Heart right ventricle (tissue), 16 donors: ENCODE measurements at regions not wholly inside any gene's neighbourhood (a gene's known extent, or its start where the extent isn't known, plus 50 kb on each side); places are given as distances from the start of the nearest gene placed in this dataset.

Experiments used
- ATAC-seq, 8 donors: fragments of 200-7000 bp; cut with Tn5 transposase; one replicate each; pipeline ENCODE4 v1.9.1; 2020; ENCODE audit warnings: mild to moderate bottlenecking in 8 of 8, moderate library complexity in 8 of 8, moderate number of reproducible peaks in 1 of 8
- DNase-seq, 2 donors: peaks; one replicate each; pipeline ENCODE4 v3.0.0-alpha.2; 2020
- H3K27ac ChIP-seq, 10 donors: fragments of 200-600 bp; sonication (generic) in 2 of 10; one replicate each; pipeline versions ENCODE4 v1.5.0 to v1.8.0; 2020 to 2022; ENCODE audit warnings: mild to moderate bottlenecking in 3 of 10
- H3K27me3 ChIP-seq, 7 donors: fragments of 200-600 bp; one replicate each; pipeline ENCODE4 v1.8.0; 2021 to 2022; ENCODE audit warnings: mild to moderate bottlenecking in 2 of 7
- H3K36me3 ChIP-seq, 9 donors: fragments of 200-600 bp; sonication (generic) in 1 of 9; one replicate each; pipeline versions ENCODE4 v1.5.0 to v1.8.0; 2020 to 2022; ENCODE audit warnings: mild to moderate bottlenecking in 2 of 9
- H3K4me1 ChIP-seq, 9 donors: fragments of 200-600 bp; sonication (generic) in 1 of 9; one replicate each; pipeline versions ENCODE4 v1.5.0 to v1.8.0; 2020 to 2022; ENCODE audit warnings: mild to moderate bottlenecking in 4 of 9
- H3K4me3 ChIP-seq, 10 donors: fragments of 200-600 bp; sonication (generic) in 2 of 10; one replicate each; pipeline versions ENCODE4 v1.5.0 to v1.8.0; 2020 to 2022; ENCODE audit warnings: mild to moderate bottlenecking in 7 of 10, moderate library complexity in 2 of 10
- H3K9me3 ChIP-seq, 11 donors: fragments of 200-600 bp in 10 of 11; sonication (generic) in 2 of 11; one replicate each; pipeline versions ENCODE4 v1.5.0 to v1.8.0; 2013 to 2022; ENCODE audit warnings: mild to moderate bottlenecking in 2 of 11, control low read depth in 1 of 11, moderate library complexity in 1 of 11
- whole genome bisulfite sequencing, 2 donors: extraction: QIAGEN DNeasy Blood & Tissue Kit; methylation state at CpG; one replicate each; pipeline ENCODE4 v1.1.7; 2013; ENCODE audit warnings: inconsistent platforms in 1 of 2; 5-methylcytosine and 5-hydroxymethylcytosine counted together
- intact Hi-C, 10 donors: fragments of 100-400 bp; cut with DNase I; formaldehyde crosslinking; loops; one replicate each; pipeline versions ENCODE4 v1.11.1 to v1.14.2; 2022
- TF ChIP-seq, protein P1 (sequence below), 9 donors: fragments of 200-600 bp; sonication (generic) in 2 of 9; IDR thresholded peaks; one replicate each; pipeline versions ENCODE4 v1.5.0 to v1.8.0; 2021 to 2022; ENCODE audit warnings: antibody characterized with exemption in 9 of 9, mild to moderate bottlenecking in 5 of 9, moderate library complexity in 1 of 9
- donor health status: Arrhythmogenic right ventricular cardiomyopathy.
- donor health status: ischemic (EF 13 %, LVEDD 7.1; RV severe dilation, severe dysfunction).
- donor health status: healthy with polysubstance abuse.
- donor health status: DM: no; HTN: yes; CAD: no.
- donor health status: DM: no; HTN: no; CAD: no.
- donor health status: ischemic (EF 25% LVEDD 6.9; RV normal size, moderate dysfunction).
- donor health status: ischemic (EF 25% LVEDD 5.7; RV mildly dilated, moderate dysfunction).
- donor health status: healthy.
- donor health status: DM: yes; HTN: yes; CAD: no.
- donor health status: Ischemic cardiomyopathy.
- donor health status: ischemic (EF 35%, LVEDD 5.7; RV mildly dilated, moderate dysfunction).
- donor health status: nonischemic (EF 11% LVEDD 7.7; RV severe dilation, severe dysfunction).
- donor health status: DM: yes; HTN: yes; CAD: no.
- donor health status: PGD.
- donor health status: ischemic (EF 29% LVEDD 5.4; RV normal size, mild dysfunction).
- donor health status: nonischemic (EF 23%, LVEDD 6.1; RV moderate dilation, normal function).

DNA sequence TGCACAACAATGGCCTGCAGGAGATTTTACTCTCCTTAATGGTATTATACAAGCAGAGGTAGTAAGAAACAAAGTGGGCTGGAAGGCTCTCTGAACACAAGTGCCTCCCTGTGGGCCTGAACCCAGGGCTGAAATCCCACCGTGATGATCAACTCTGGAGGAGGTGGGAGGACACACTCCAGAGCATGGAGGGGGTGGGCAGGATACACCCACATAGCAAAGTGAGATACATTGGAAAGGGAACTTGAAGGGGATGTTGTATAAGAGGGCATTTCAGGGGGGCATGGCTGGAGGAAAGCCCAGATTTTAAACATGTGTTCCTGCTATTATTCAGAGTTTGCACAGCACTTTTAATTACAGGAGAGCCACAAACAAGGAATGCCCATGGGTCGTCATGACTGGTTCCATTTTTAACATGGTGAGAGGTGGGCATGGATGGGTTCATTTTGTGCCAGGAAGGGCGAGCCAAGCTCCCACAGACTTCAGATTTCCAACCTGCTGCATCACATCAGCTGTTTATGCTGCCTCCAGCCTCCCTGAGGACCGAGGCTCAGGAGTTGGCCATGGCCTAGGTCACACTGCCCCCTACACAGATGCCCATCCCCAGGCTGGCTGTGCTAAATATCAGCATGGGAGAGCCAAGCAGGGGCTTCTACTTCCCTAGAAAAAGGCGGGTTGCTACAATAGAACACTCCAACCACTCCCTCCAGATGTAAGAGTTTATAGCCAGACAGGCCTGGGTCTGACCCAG is 416.2 kb upstream of the ID2 start:
- intact Hi-C loops: no loop called here
- H3K27me3 ChIP-seq: no peaks in the 10 kb centered on the region
- WGBS, 2 donors: 81 to 86% methylated on average over 5 of the region's 5 CpGs
- H3K36me3 ChIP-seq: no peaks in the 10 kb centered on the region
- DNase-seq: no peak
- H3K4me3 ChIP-seq: no peak overlapping the region
- peak in 1 of 8 donors; percentile 33 for ATAC-seq
- H3K27ac ChIP-seq: no peak overlapping the region
- no peaks in the 10 kb centered on the region for H3K9me3 ChIP-seq
- H3K4me1 ChIP-seq: peaks cover 0 to 25% (median 2%) of the 10 kb centered on the region in 9 donors
- TF ChIP-seq, protein P1, sequence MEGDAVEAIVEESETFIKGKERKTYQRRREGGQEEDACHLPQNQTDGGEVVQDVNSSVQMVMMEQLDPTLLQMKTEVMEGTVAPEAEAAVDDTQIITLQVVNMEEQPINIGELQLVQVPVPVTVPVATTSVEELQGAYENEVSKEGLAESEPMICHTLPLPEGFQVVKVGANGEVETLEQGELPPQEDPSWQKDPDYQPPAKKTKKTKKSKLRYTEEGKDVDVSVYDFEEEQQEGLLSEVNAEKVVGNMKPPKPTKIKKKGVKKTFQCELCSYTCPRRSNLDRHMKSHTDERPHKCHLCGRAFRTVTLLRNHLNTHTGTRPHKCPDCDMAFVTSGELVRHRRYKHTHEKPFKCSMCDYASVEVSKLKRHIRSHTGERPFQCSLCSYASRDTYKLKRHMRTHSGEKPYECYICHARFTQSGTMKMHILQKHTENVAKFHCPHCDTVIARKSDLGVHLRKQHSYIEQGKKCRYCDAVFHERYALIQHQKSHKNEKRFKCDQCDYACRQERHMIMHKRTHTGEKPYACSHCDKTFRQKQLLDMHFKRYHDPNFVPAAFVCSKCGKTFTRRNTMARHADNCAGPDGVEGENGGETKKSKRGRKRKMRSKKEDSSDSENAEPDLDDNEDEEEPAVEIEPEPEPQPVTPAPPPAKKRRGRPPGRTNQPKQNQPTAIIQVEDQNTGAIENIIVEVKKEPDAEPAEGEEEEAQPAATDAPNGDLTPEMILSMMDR (IDR thresholded peaks at IDR 0.05): no peak

DNA sequence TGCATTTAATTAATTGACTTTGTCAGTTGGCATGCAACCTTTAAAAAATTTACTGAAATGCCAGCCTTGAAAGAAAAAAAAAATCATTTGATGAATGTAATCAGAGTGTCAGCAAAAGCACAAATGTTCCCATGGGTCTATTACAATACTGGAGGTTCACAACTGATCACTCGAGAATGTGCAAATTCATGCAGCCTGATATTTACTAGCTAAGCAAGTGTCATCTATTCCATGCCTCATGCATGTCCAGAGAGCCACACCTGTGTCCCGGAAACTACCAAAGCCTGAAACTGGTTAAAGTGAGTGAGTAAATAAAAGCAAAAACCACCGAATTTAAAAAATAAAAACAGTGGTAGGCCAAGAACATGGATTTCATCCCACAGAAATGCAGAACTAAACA is 415.3 kb upstream of the ID2 start:
- Histone ChIP-seq H3K27ac (no peak overlapping the region), H3K36me3 (no peaks in the 10 kb centered on the region), H3K4me1 (peaks cover 0 to 25% (median 2%) of the 10 kb centered on the region in 9 donors), H3K4me3 (no peak overlapping the region), H3K27me3 (no peaks in the 10 kb centered on the region), H3K9me3 (no peaks in the 10 kb centered on the region)
- ATAC-seq (no peak), DNase-seq (no peak)
- intact Hi-C loops: no loop called here
- TF ChIP-seq, protein P1 (IDR thresholded peaks at IDR 0.05): no peak
- 85 to 92% methylated on average over 3 of the region's 3 CpGs for WGBS, 2 donors

DNA sequence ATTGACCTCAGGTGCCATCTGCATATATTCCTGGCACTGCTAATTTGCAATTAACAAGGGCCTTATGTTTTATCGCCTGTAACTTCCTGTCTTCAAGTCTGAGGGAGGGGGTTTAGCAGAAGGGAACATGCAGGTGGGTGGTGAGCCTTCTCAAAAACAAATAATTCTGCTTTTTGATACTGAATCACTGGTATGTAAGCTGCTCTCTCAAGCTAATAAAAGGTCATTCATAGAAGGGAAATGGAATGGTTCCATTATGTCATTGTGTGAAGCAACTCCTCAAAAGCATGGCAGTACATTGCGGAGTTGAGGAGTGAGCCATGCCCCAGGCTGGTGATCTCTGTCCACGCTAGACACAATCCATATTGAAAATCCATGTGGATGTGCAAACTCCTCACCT is 414.8 kb upstream of the ID2 start:
- TF ChIP-seq, protein P1 (IDR thresholded peaks at IDR 0.05): no peak
- Histone ChIP-seq H3K27ac (no peak overlapping the region), H3K4me3 (no peak overlapping the region), H3K36me3 (no peaks in the 10 kb centered on the region), H3K27me3 (no peaks in the 10 kb centered on the region), H3K4me1 (peaks cover 0 to 25% (median 2%) of the 10 kb centered on the region in 9 donors), H3K9me3 (no peaks in the 10 kb centered on the region)
- 93 to 98% methylated on average over 3 of the region's 3 CpGs for WGBS, 2 donors
- peak in 1 of 8 donors; percentile 44 for ATAC-seq
- intact Hi-C loops: no loop called here
- DNase-seq: no peak

DNA sequence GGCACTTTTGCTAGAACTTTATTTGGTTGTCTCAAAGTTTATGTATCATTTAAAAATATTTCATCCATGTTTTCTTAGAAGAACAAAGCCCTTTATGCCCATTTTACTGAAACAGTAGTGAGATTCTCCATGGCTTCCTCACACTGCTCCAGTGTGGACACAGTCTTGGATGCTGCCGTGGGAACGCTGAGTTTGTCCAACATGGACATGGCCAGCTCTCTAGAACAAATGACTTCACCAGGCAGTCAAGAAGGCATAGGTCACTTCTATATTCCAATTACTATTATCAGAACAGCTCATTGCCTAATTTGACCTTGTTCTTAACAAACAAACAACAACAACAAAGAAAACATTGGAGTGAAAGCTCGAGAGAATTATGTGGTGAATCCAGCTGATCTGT is 414.1 kb upstream of the ID2 start:
- DNase-seq (no peak), ATAC-seq (peak in 3 of 8 donors; percentile 45 to 65 (median 61))
- WGBS, 2 donors: 72 to 86% methylated on average over 3 of the region's 3 CpGs
- Histone ChIP-seq H3K27me3 (no peaks in the 10 kb centered on the region), H3K4me1 (peaks cover 0 to 25% (median 2%) of the 10 kb centered on the region in 9 donors), H3K36me3 (no peaks in the 10 kb centered on the region), H3K9me3 (no peaks in the 10 kb centered on the region), H3K27ac (peak overlapping the region in 1 of 10 donors; percentile 8), H3K4me3 (no peak overlapping the region)
- intact Hi-C loops: no loop called here
- TF ChIP-seq, protein P1 (IDR thresholded peaks at IDR 0.05): no peak
